H1 (cell line): ENCODE measurements at regions not wholly inside any gene's neighbourhood (a gene's known extent, or its start where the extent isn't known, plus 50 kb on each side); places are given as distances from the start of the nearest gene placed in this dataset.

Experiments used
- CTCF ChIA-PET: fragments of 300-600 bp; sonication (Branson Sonifier 250); formaldehyde crosslinking; loops from one replicate; lab custom pipeline; 2021; ENCODE audit not compliant: partially characterized antibody; lab: Charles Lee
- POLR2A ChIA-PET: fragments of 300-600 bp; sonication (Branson Sonifier 250); formaldehyde crosslinking; loops from one replicate; lab custom pipeline; 2021; ENCODE audit warnings: inconsistent platforms; ENCODE audit not compliant: partially characterized antibody; lab: Charles Lee
- DNase-seq, 2 experiments: peaks; one replicate each; pipeline versions ENCODE4 v3.0.0 to v3.0.0-alpha.2; 2010 to 2022; ENCODE audit warnings: low spot score in 2 of 2, low read depth in 1 of 2, mixed read lengths in 1 of 2
- FAIRE-seq: peaks from 2 replicates; lab custom pipeline; 2011; peaks lifted over from hg19 to GRCh38; lab: Jason Lieb, UNC
- H2AFZ ChIP-seq: 2 replicates; pipeline ENCODE4 v1.8.1; 2012; ENCODE audit warnings: low read length, inconsistent platforms
- H2AK5ac ChIP-seq: 2 replicates; pipeline ENCODE4 v1.6.1; 2013; ENCODE audit warnings: low read depth, low read length
- H2BK120ac ChIP-seq: replicated peaks from 2 replicates; pipeline ENCODE3; 2013; ENCODE audit warnings: low read depth, low read length, inconsistent platforms
- H2BK12ac ChIP-seq: 2 replicates; pipeline ENCODE4 v1.6.1; 2013; ENCODE audit warnings: low read depth, low read length
- H2BK15ac ChIP-seq: 2 replicates; pipeline ENCODE4 v1.6.1; 2013; ENCODE audit warnings: low read length
- H2BK20ac ChIP-seq: 2 replicates; pipeline ENCODE4 v1.6.1; 2013; ENCODE audit warnings: low read length
- H2BK5ac ChIP-seq: 2 replicates; pipeline ENCODE4 v1.6.1; 2013; ENCODE audit warnings: low read depth, low read length
- H3K14ac ChIP-seq: 2 replicates; pipeline ENCODE4 v1.6.1; 2013; ENCODE audit warnings: inconsistent platforms; ENCODE audit not compliant: insufficient read length
- H3K18ac ChIP-seq: 2 replicates; pipeline ENCODE4 v1.6.1; 2013; ENCODE audit warnings: low read length; ENCODE audit errors: extremely low read depth
- H3K23ac ChIP-seq: 2 replicates; pipeline ENCODE4 v1.6.1; 2013; ENCODE audit warnings: inconsistent platforms; ENCODE audit not compliant: insufficient read length
- H3K23me2 ChIP-seq: 2 replicates; pipeline ENCODE4 v1.6.1; 2013; ENCODE audit warnings: low read depth, low read length
- H3K27ac ChIP-seq: 2 replicates; pipeline ENCODE4 v1.6.1; 2011; ENCODE audit warnings: low read depth, low read length, inconsistent platforms
- H3K27me3 ChIP-seq, 4 experiments: replicated peaks in 1 of 4; 1 replicate in 1 of 4; 2 replicates in 3 of 4; pipeline versions ENCODE4 v1.6.1 to v1.8.1; 2011 to 2013; ENCODE audit warnings: low read length in 3 of 4, mild to moderate bottlenecking in 3 of 4, inconsistent platforms in 2 of 4, mixed read lengths in 2 of 4, moderate library complexity in 1 of 4; ENCODE audit not compliant: control insufficient read depth in 3 of 4, insufficient read depth in 3 of 4; ENCODE audit errors: extremely low read depth in 1 of 4
- H3K36me3 ChIP-seq, 4 experiments: 2 replicates each; pipeline versions ENCODE4 v1.6.1 to v1.8.1; 2011 to 2013; ENCODE audit warnings: mild to moderate bottlenecking in 4 of 4, low read length in 3 of 4, moderate library complexity in 2 of 4, control low read depth in 1 of 4, inconsistent platforms in 1 of 4; ENCODE audit not compliant: insufficient read depth in 4 of 4, control insufficient read depth in 2 of 4
- H3K4ac ChIP-seq: replicated peaks from 2 replicates; pipeline ENCODE3; 2013; ENCODE audit warnings: low read length, low read depth, mixed read lengths, inconsistent platforms; ENCODE audit not compliant: insufficient read length
- H3K4me1 ChIP-seq, 4 experiments: replicated peaks in 1 of 4; 1 replicate in 1 of 4; 2 replicates in 3 of 4; pipeline versions ENCODE4 v1.6.1 to v1.8.1; 2011 to 2013; ENCODE audit warnings: low read length in 3 of 4, inconsistent platforms in 2 of 4, mixed read lengths in 1 of 4; ENCODE audit not compliant: insufficient read depth in 4 of 4, control insufficient read depth in 3 of 4
- H3K4me2 ChIP-seq, 2 experiments: 2 replicates each; pipeline versions ENCODE4 v1.6.1 to v1.8.1; 2011 to 2013; ENCODE audit warnings: low read depth in 2 of 2, low read length in 2 of 2, control low read depth in 1 of 2, inconsistent platforms in 1 of 2, mild to moderate bottlenecking in 1 of 2; ENCODE audit not compliant: insufficient read depth in 1 of 2
- H3K4me3 ChIP-seq, 4 experiments: fragments of 200-600, 300-600 bp in 1 of 4; sonication (generic), shearing (Covaris generic), sonication (Bioruptor Twin) in 1 of 4; 2 replicates each; pipeline versions ENCODE4 v1.5.1 to v1.8.1; 2011 to 2016; ENCODE audit warnings: low read length in 4 of 4, low read depth in 3 of 4, control low read depth in 2 of 4, inconsistent platforms in 2 of 4, mild to moderate bottlenecking in 2 of 4, mixed read lengths in 1 of 4, moderate library complexity in 1 of 4; ENCODE audit not compliant: insufficient read depth in 2 of 4; ENCODE audit errors: extremely low read depth in 1 of 4
- H3K56ac ChIP-seq: replicated peaks from 2 replicates; pipeline ENCODE3; 2013; ENCODE audit warnings: low read depth, mild to moderate bottlenecking, mixed read lengths, low read length, inconsistent platforms; ENCODE audit not compliant: insufficient read length
- H3K79me1 ChIP-seq: 2 replicates; pipeline ENCODE4 v1.6.1; 2013; ENCODE audit warnings: low read depth, low read length, control low read depth
- H3K79me2 ChIP-seq, 2 experiments: 2 replicates each; pipeline versions ENCODE4 v1.6.1 to v1.8.1; 2012 to 2013; ENCODE audit warnings: low read length in 2 of 2, mild to moderate bottlenecking in 2 of 2, inconsistent platforms in 1 of 2; ENCODE audit not compliant: insufficient read depth in 2 of 2, control insufficient read depth in 1 of 2
- H3K9ac ChIP-seq, 4 experiments: replicated peaks in 1 of 4; 1 replicate in 1 of 4; 2 replicates in 3 of 4; pipeline versions ENCODE4 v1.6.1 to v1.8.1; 2011 to 2013; ENCODE audit warnings: low read depth in 3 of 4, low read length in 3 of 4, control low read depth in 2 of 4, mild to moderate bottlenecking in 2 of 4, moderate library complexity in 2 of 4, inconsistent platforms in 1 of 4; ENCODE audit errors: extremely low read depth in 1 of 4
- H3K9me3 ChIP-seq, 2 experiments: 2 replicates each; pipeline versions ENCODE4 v1.6.1 to v1.8.1; 2012 to 2013; ENCODE audit warnings: mild to moderate bottlenecking in 2 of 2, moderate library complexity in 2 of 2, control low read depth in 1 of 2, inconsistent platforms in 1 of 2, low read depth in 1 of 2, low read length in 1 of 2, mixed read lengths in 1 of 2; ENCODE audit not compliant: insufficient read depth in 2 of 2
- H4K20me1 ChIP-seq, 2 experiments: replicated peaks in 1 of 2; 2 replicates each; pipeline versions ENCODE3 to v1.8.1; 2011 to 2013; ENCODE audit warnings: inconsistent platforms in 2 of 2, low read length in 2 of 2, mild to moderate bottlenecking in 1 of 2; ENCODE audit not compliant: insufficient read depth in 2 of 2, control insufficient read depth in 1 of 2
- H4K5ac ChIP-seq: 2 replicates; pipeline ENCODE4 v1.6.1; 2013; ENCODE audit warnings: low read length, low read depth, mixed read lengths, inconsistent platforms; ENCODE audit not compliant: insufficient read length
- H4K8ac ChIP-seq: 2 replicates; pipeline ENCODE4 v1.8.0; 2013; ENCODE audit warnings: mild to moderate bottlenecking, moderate library complexity, low read length, inconsistent platforms; ENCODE audit not compliant: insufficient read depth; ENCODE audit errors: extremely low read depth
- H4K91ac ChIP-seq: replicated peaks from 2 replicates; pipeline ENCODE3; 2013; ENCODE audit warnings: low read length, mixed read lengths, inconsistent platforms; ENCODE audit not compliant: insufficient read length
- CREB1 ChIP-seq: IDR thresholded peaks from 2 replicates; pipeline ENCODE4 v1.6.1; 2012; ENCODE audit warnings: inconsistent platforms
- EGR1 ChIP-seq: IDR thresholded peaks from 2 replicates; pipeline ENCODE4 v1.6.1; 2011; ENCODE audit warnings: low read depth, low read length, borderline replicate concordance
- JUND ChIP-seq: IDR thresholded peaks from 2 replicates; pipeline ENCODE4 v1.6.1; 2011; ENCODE audit warnings: mild to moderate bottlenecking, improper control_type of control experiment, low read length
- POLR2A ChIP-seq, 2 experiments: IDR thresholded peaks; 1 replicate in 1 of 2; 2 replicates in 1 of 2; pipeline ENCODE4 v1.6.1; 2011; ENCODE audit warnings: low read depth in 2 of 2, low read length in 2 of 2, mild to moderate bottlenecking in 2 of 2; ENCODE audit errors: control extremely low read depth in 1 of 2
- RNF2 ChIP-seq: fragments of 200-900, 300-1000 bp; sonication (generic); IDR thresholded peaks from 2 replicates; pipeline ENCODE4 v1.7.1; 2016; ENCODE audit warnings: borderline replicate concordance, low read depth, mild to moderate bottlenecking, antibody characterized with exemption, low read length; ENCODE audit not compliant: poor library complexity, severe bottlenecking; ENCODE audit errors: missing control alignments
- SP4 ChIP-seq: IDR thresholded peaks from 2 replicates; pipeline ENCODE4 v1.6.1; 2012; ENCODE audit warnings: low read length, inconsistent platforms
- SUZ12 ChIP-seq: fragments of 200-600 bp; sonication (generic); IDR thresholded peaks from 2 replicates; pipeline ENCODE4 v1.6.1; 2012; ENCODE audit warnings: mild to moderate bottlenecking, inconsistent platforms, low read length, moderate library complexity, mixed read lengths
- TAF1 ChIP-seq: IDR thresholded peaks from 2 replicates; pipeline ENCODE4 v1.6.1; 2011; ENCODE audit warnings: mild to moderate bottlenecking, low read depth, low read length
- TEAD4 ChIP-seq: IDR thresholded peaks from 2 replicates; pipeline ENCODE4 v1.6.1; 2012; ENCODE audit warnings: low read depth, low read length, inconsistent platforms, mixed read lengths
- USF2 ChIP-seq: IDR thresholded peaks from 2 replicates; pipeline ENCODE4 v1.6.1; 2011; ENCODE audit warnings: low read length, improper control_type of control experiment
- YY1 ChIP-seq: IDR thresholded peaks from 2 replicates; pipeline ENCODE4 v1.6.1; 2011; ENCODE audit warnings: low read depth, mild to moderate bottlenecking, low read length
- WGBS, 2 experiments: shearing (Covaris generic) in 1 of 2; methylation state at CpG; one replicate each; pipeline versions ENCODE4 v1.1.6 to v1.1.7; 2013 to 2015; ENCODE audit warnings: low lambda C conversion rate in 2 of 2, mixed read lengths in 2 of 2, inconsistent platforms in 1 of 2, low coverage in 1 of 2, missing lambda C conversion rate in 1 of 2; ENCODE audit not compliant: insufficient replicate concordance in 2 of 2, insufficient coverage in 1 of 2, insufficient read length in 1 of 2; ENCODE audit errors: extremely low coverage in 1 of 2, missing lambda C conversion rate in 1 of 2; 5-methylcytosine and 5-hydroxymethylcytosine counted together

- Histone ChIP-seq H3K23ac (no peak overlapping the region), H3K36me3 (no peaks in the 10 kb centered on the region), H3K79me1 (no peaks in the 10 kb centered on the region), H3K27me3 (no peaks in the 10 kb centered on the region), H3K23me2 (peaks cover 3% of the 10 kb centered on the region; the same call in 1 of the 2 replicates), H3K4me1 (no peaks in the 10 kb centered on the region), H3K14ac (no peak overlapping the region), H3K9ac (no peak overlapping the region), H3K56ac (no peak overlapping the region), H2BK15ac (no peak overlapping the region), H3K27ac (no peak overlapping the region), H3K4me2 (no peak overlapping the region), H2BK5ac (no peak overlapping the region), H2BK20ac (no peak overlapping the region), H3K9me3 (no peaks in the 10 kb centered on the region), H3K4ac (no peak overlapping the region), H3K4me3 (no peak overlapping the region), H4K91ac (no peak overlapping the region), H3K79me2 (no peaks in the 10 kb centered on the region), H2AK5ac (no peak overlapping the region), H3K18ac (no peak overlapping the region), H4K8ac (no peak overlapping the region), H2BK120ac (no peak overlapping the region), H2BK12ac (no peak overlapping the region), H4K5ac (no peak overlapping the region), H4K20me1 (no peaks in the 10 kb centered on the region), H2AFZ (no peak overlapping the region)
- ChIA-PET CTCF (interaction anchor here (1.0 to 1.8 kb wide), 4 partner anchors 8 to 129 kb away, joined by 3 to 11 read pairs (median 4); no protein-coding TSS in a partner anchor), POLR2A (no interaction called here)
- no peak for FAIRE-seq
- TF ChIP-seq JUND (no peak), POLR2A (IDR thresholded peaks at IDR 0.05; ENCODE audit: control extremely low read depth in 1 of 2, low read depth in 2 of 2, low read length in 2 of 2) (no peak), USF2 (no peak), TAF1 (no peak), TEAD4 (no peak), SUZ12 (no peak), RNF2 (no peak), SP4 (no peak), CREB1 (no peak), YY1 (no peak), EGR1 (no peak)
- WGBS, 2 experiments, result 91% methylated on average over 6 of the region's 6 CpGs; no CpG with 5 or more reads in 1 of the 2 experiments
- DNase-seq, result no peak
These were observed 190.9 kb downstream of the RPS24 start for GRCh38 chr10:78224602-78225001.
